Stomach (tissue), 8 donors: ENCODE measurements at regions not wholly inside any gene's neighbourhood (a gene's known extent, or its start where the extent isn't known, plus 50 kb on each side); places are given as distances from the start of the nearest gene placed in this dataset.
A peak's percentile ranks its signal among the peaks of the same experiment; 100 is the strongest.

Experiments
- DNase-seq, 2 donors: peaks; one replicate each; pipeline versions ENCODE4 v3.0.0 to v3.0.0-alpha.2; 2013 to 2019
- H3K27ac ChIP-seq, 5 donors: fragments of 200-600 bp in 4 of 5; sonication (generic) in 4 of 5; one replicate each; pipeline ENCODE4 v1.5.1; 2013 to 2019; ENCODE audit warnings: mild to moderate bottlenecking in 1 of 5, moderate library complexity in 1 of 5
- H3K27me3 ChIP-seq, 3 donors: fragments of 200-600 bp; sonication (generic); one replicate each; pipeline ENCODE4 v1.5.1; 2017 to 2019; ENCODE audit warnings: mixed run types in 1 of 3
- H3K36me3 ChIP-seq, 4 donors: fragments of 200-600 bp; sonication (generic); 1 replicate in 3 of 4; 2 replicates in 1 of 4; pipeline ENCODE4 v1.5.1; 2016 to 2019
- H3K4me1 ChIP-seq, 4 donors: fragments of 200-600 bp; sonication (generic); one replicate each; pipeline ENCODE4 v1.5.1; 2016 to 2019
- H3K4me3 ChIP-seq, 4 donors: fragments of 200-600 bp; sonication (generic) in 3 of 4; one replicate each; pipeline ENCODE4 v1.5.1; 2016 to 2019; ENCODE audit warnings: mild to moderate bottlenecking in 1 of 4
- H3K9me3 ChIP-seq, 4 donors: fragments of 200-600 bp; sonication (generic); one replicate each; pipeline ENCODE4 v1.5.1; 2016 to 2019
- CTCF ChIP-seq, 7 experiments: fragments of 450-650 bp in 4 of 7; fragments of 200-600 bp in 3 of 7; sonication (generic) in 3 of 7; IDR thresholded peaks; one replicate each; pipeline ENCODE4 v1.5.1; 2016 to 2019; ENCODE audit warnings: antibody characterized with exemption in 7 of 7, control low read depth in 2 of 7, mild to moderate bottlenecking in 1 of 7
- EP300 ChIP-seq: sonication (generic); formaldehyde crosslinking; IDR thresholded peaks from one replicate; pipeline ENCODE4 v1.6.1; 2017; ENCODE audit warnings: antibody characterized with exemption
- POLR2A ChIP-seq, 4 donors: fragments of 450-650 bp; IDR thresholded peaks; one replicate each; pipeline ENCODE4 v1.6.1; 2016; ENCODE audit warnings: antibody characterized with exemption in 4 of 4, control low read depth in 2 of 4, mild to moderate bottlenecking in 1 of 4, moderate library complexity in 1 of 4
- POLR2AphosphoS5 ChIP-seq, 3 donors: sonication (generic); formaldehyde crosslinking; IDR thresholded peaks; one replicate each; pipeline ENCODE4 v1.6.1; 2016; ENCODE audit warnings: antibody characterized with exemption in 3 of 3
- WGBS, 5 donors: extraction: QIAGEN DNeasy Blood & Tissue Kit in 3 of 5; methylation state at CpG; one replicate each; pipeline versions ENCODE4 v1.1.5 to v1.1.7; 2013 to 2018; 5-methylcytosine and 5-hydroxymethylcytosine counted together
- intact Hi-C: fragments of 100-400 bp; cut with DNase I; formaldehyde crosslinking; loops from one replicate; pipeline ENCODE4 v1.15.1; 2023; ENCODE audit warnings: low total_unique reads
- donor health status: healthy with polysubstance abuse.
- donor health status: Bipolar disorder and iron deficiency.
- donor health status: healthy.

GRCh38 chr12:74964390-74964789 is 245.2 kb downstream of the KCNC2 start:
- WGBS, 5 donors, result 54 to 73% (median 65%) methylated on average over 2 of the region's 2 CpGs

GRCh38 chr12:74971201-74971600 is 238.4 kb downstream of the KCNC2 start:
- TF ChIP-seq EP300, result no peak
- TF ChIP-seq POLR2AphosphoS5 (IDR thresholded peaks at IDR 0.05), result no peak
- TF ChIP-seq CTCF (IDR thresholded peaks at IDR 0.05), result no peak
- no peak for TF ChIP-seq POLR2A (IDR thresholded peaks at IDR 0.05)
- DNase-seq, result no peak
- H3K9me3 ChIP-seq, result no peaks in the 10 kb centered on the region
- intact Hi-C loops, result no loop called here
- no peaks in the 10 kb centered on the region for H3K27me3 ChIP-seq
- H3K4me3 ChIP-seq, result no peak overlapping the region
- no peaks in the 10 kb centered on the region for H3K4me1 ChIP-seq
- WGBS, 5 donors, result 71 to 85% (median 74%) methylated on average over 1 of the region's 1 CpG
- no peaks in the 10 kb centered on the region for H3K36me3 ChIP-seq
- H3K27ac ChIP-seq, result no peak overlapping the region

More at GRCh38 chr12:74964390-74964789, 245.2 kb downstream of the KCNC2 start:
- H3K27ac ChIP-seq, result peak overlapping the region in 2 of 5 donors; percentile 40 to 69
- DNase-seq, result no peak
- TF ChIP-seq CTCF (IDR thresholded peaks at IDR 0.05) (no peak), POLR2AphosphoS5 (IDR thresholded peaks at IDR 0.05) (no peak), POLR2A (IDR thresholded peaks at IDR 0.05) (no peak), EP300 (no peak)
- no peaks in the 10 kb centered on the region for H3K9me3 ChIP-seq
- H3K4me3 ChIP-seq, result no peak overlapping the region
- no peaks in the 10 kb centered on the region for H3K36me3 ChIP-seq
- no peaks in the 10 kb centered on the region for H3K27me3 ChIP-seq
- H3K4me1 ChIP-seq, result no peaks in the 10 kb centered on the region
- intact Hi-C loops, result no loop called here

- Histone ChIP-seq H3K27me3 (no peaks in the 10 kb centered on the region), H3K9me3 (no peaks in the 10 kb centered on the region), H3K4me1 (no peaks in the 10 kb centered on the region), H3K4me3 (no peak overlapping the region), H3K36me3 (no peaks in the 10 kb centered on the region), H3K27ac (peak overlapping the region in 1 of 5 donors; percentile 29)
- DNase-seq, result no peak
- WGBS, 5 donors, result 25 to 54% (median 38%) methylated on average over 5 of the region's 5 CpGs
- intact Hi-C loops, result no loop called here
- TF ChIP-seq EP300, result no peak
- TF ChIP-seq CTCF (IDR thresholded peaks at IDR 0.05), result no peak
- no peak for TF ChIP-seq POLR2AphosphoS5 (IDR thresholded peaks at IDR 0.05)
- TF ChIP-seq POLR2A (IDR thresholded peaks at IDR 0.05), result no peak
Measured at GRCh38 chr12:74977832-74978481, 231.7 kb downstream of the KCNC2 start.

GRCh38 chr12:74980510-74980909 is 229.1 kb downstream of the KCNC2 start:
- DNase-seq, result no peak
- Histone ChIP-seq H3K4me3 (no peak overlapping the region), H3K36me3 (no peaks in the 10 kb centered on the region), H3K4me1 (peaks cover 0 to 16% (median 0%) of the 10 kb centered on the region in 4 donors), H3K27ac (no peak overlapping the region), H3K9me3 (no peaks in the 10 kb centered on the region), H3K27me3 (no peaks in the 10 kb centered on the region)
- no peak for TF ChIP-seq EP300
- TF ChIP-seq CTCF (IDR thresholded peaks at IDR 0.05), result no peak
- no peak for TF ChIP-seq POLR2A (IDR thresholded peaks at IDR 0.05)
- no peak for TF ChIP-seq POLR2AphosphoS5 (IDR thresholded peaks at IDR 0.05)
- intact Hi-C loops, result no loop called here
- 37 to 61% (median 49%) methylated on average over 4 of the region's 4 CpGs for WGBS, 5 donors
